ENCODE measurements at regions not wholly inside any gene's neighbourhood (a gene's known extent, or its start where the extent isn't known, plus 50 kb on each side); places are given as distances from the start of the nearest gene placed in this dataset.

GRCh38 chr1:106756752-106757151 is 299.7 kb upstream of the PRMT6 start:
- Mint-ChIP-seq H3K9me3 (peaks cover 14% of the 10 kb centered on the region), H3K4me3 (no peak overlapping the region), H3K4me1 (no peaks in the 10 kb centered on the region), H3K27ac (no peak overlapping the region), H3K27me3 (no peaks in the 10 kb centered on the region), H3K36me3 (ENCODE audit: low read depth) (no peaks in the 10 kb centered on the region)
- ATAC-seq (replicated peaks): no peak

- ATAC-seq (replicated peaks): no peak
- no peak overlapping the region for H3K27ac Mint-ChIP-seq
- peaks cover 5% of the 10 kb centered on the region for H3K9me3 Mint-ChIP-seq
- H3K36me3 Mint-ChIP-seq (ENCODE audit: low read depth): no peaks in the 10 kb centered on the region
- no peaks in the 10 kb centered on the region for H3K4me1 Mint-ChIP-seq
- no peak overlapping the region for H3K4me3 Mint-ChIP-seq
- no peaks in the 10 kb centered on the region for H3K27me3 Mint-ChIP-seq
These were observed 288.4 kb upstream of the PRMT6 start for GRCh38 chr1:106768077-106768476.

GRCh38 chr1:106768501-106768900 is 288.0 kb upstream of the PRMT6 start:
- Mint-ChIP-seq H3K9me3 (peaks cover 5% of the 10 kb centered on the region), H3K27ac (no peak overlapping the region), H3K36me3 (ENCODE audit: low read depth) (no peaks in the 10 kb centered on the region), H3K27me3 (no peaks in the 10 kb centered on the region), H3K4me3 (no peak overlapping the region), H3K4me1 (no peaks in the 10 kb centered on the region)
- no peak for ATAC-seq (replicated peaks)

GRCh38 chr1:106773206-106773605 is 283.3 kb upstream of the PRMT6 start:
- Mint-ChIP-seq H3K9me3 (peaks cover 22% of the 10 kb centered on the region), H3K27ac (no peak overlapping the region)
- ATAC-seq (replicated peaks): no peak

GRCh38 chr1:106780066-106780465 is 276.4 kb upstream of the PRMT6 start:
- peaks cover 21% of the 10 kb centered on the region for H3K9me3 Mint-ChIP-seq
- H3K4me3 Mint-ChIP-seq: no peak overlapping the region
- ATAC-seq (replicated peaks): no peak
- H3K27me3 Mint-ChIP-seq: no peaks in the 10 kb centered on the region
- H3K4me1 Mint-ChIP-seq: no peaks in the 10 kb centered on the region
- no peaks in the 10 kb centered on the region for H3K36me3 Mint-ChIP-seq (ENCODE audit: low read depth)
- no peak overlapping the region for H3K27ac Mint-ChIP-seq

More at GRCh38 chr1:106773206-106773605, 283.3 kb upstream of the PRMT6 start:
- no peaks in the 10 kb centered on the region for H3K27me3 Mint-ChIP-seq
- H3K4me3 Mint-ChIP-seq: no peak overlapping the region
- H3K36me3 Mint-ChIP-seq (ENCODE audit: low read depth): no peaks in the 10 kb centered on the region
- H3K4me1 Mint-ChIP-seq: no peaks in the 10 kb centered on the region

- H3K9me3 Mint-ChIP-seq: peaks cover 21% of the 10 kb centered on the region
- no peaks in the 10 kb centered on the region for H3K27me3 Mint-ChIP-seq
- H3K4me3 Mint-ChIP-seq: no peak overlapping the region
- H3K27ac Mint-ChIP-seq: no peak overlapping the region
- ATAC-seq (replicated peaks): no peak
- H3K4me1 Mint-ChIP-seq: no peaks in the 10 kb centered on the region
- no peaks in the 10 kb centered on the region for H3K36me3 Mint-ChIP-seq (ENCODE audit: low read depth)
These were observed 275.5 kb upstream of the PRMT6 start for GRCh38 chr1:106780806-106781569.

- ATAC-seq (replicated peaks): no peak
- H3K36me3 Mint-ChIP-seq (ENCODE audit: low read depth): no peaks in the 10 kb centered on the region
- no peaks in the 10 kb centered on the region for H3K4me1 Mint-ChIP-seq
- H3K9me3 Mint-ChIP-seq: peaks cover 14% of the 10 kb centered on the region
- no peaks in the 10 kb centered on the region for H3K27me3 Mint-ChIP-seq
- H3K27ac Mint-ChIP-seq: no peak overlapping the region
- H3K4me3 Mint-ChIP-seq: no peak overlapping the region
These were observed 271.3 kb upstream of the PRMT6 start for GRCh38 chr1:106785176-106785575.

GRCh38 chr1:106787520-106787919 is 269.0 kb upstream of the PRMT6 start:
- H3K27me3 Mint-ChIP-seq: no peaks in the 10 kb centered on the region
- H3K36me3 Mint-ChIP-seq (ENCODE audit: low read depth): no peaks in the 10 kb centered on the region
- H3K4me3 Mint-ChIP-seq: no peak overlapping the region
- no peak overlapping the region for H3K27ac Mint-ChIP-seq
- no peak for ATAC-seq (replicated peaks)
- no peaks in the 10 kb centered on the region for H3K4me1 Mint-ChIP-seq
- H3K9me3 Mint-ChIP-seq: peaks cover 7% of the 10 kb centered on the region

GRCh38 chr1:106789686-106790085 is 266.8 kb upstream of the PRMT6 start:
- H3K4me3 Mint-ChIP-seq: no peak overlapping the region
- no peaks in the 10 kb centered on the region for H3K27me3 Mint-ChIP-seq
- H3K9me3 Mint-ChIP-seq: peaks cover 7% of the 10 kb centered on the region
- no peaks in the 10 kb centered on the region for H3K4me1 Mint-ChIP-seq
- H3K27ac Mint-ChIP-seq: no peak overlapping the region
- H3K36me3 Mint-ChIP-seq (ENCODE audit: low read depth): no peaks in the 10 kb centered on the region
- no peak for ATAC-seq (replicated peaks)

GRCh38 chr1:106791041-106791440 is 265.4 kb upstream of the PRMT6 start:
- H3K9me3 Mint-ChIP-seq: peaks cover 7% of the 10 kb centered on the region
- H3K36me3 Mint-ChIP-seq (ENCODE audit: low read depth): no peaks in the 10 kb centered on the region
- H3K4me3 Mint-ChIP-seq: no peak overlapping the region
- no peaks in the 10 kb centered on the region for H3K4me1 Mint-ChIP-seq
- H3K27ac Mint-ChIP-seq: no peak overlapping the region
- no peaks in the 10 kb centered on the region for H3K27me3 Mint-ChIP-seq
- ATAC-seq (replicated peaks): no peak

GRCh38 chr1:106793651-106794050 is 262.8 kb upstream of the PRMT6 start:
- H3K27ac Mint-ChIP-seq: no peak overlapping the region
- H3K9me3 Mint-ChIP-seq: peaks cover 7% of the 10 kb centered on the region
- ATAC-seq (replicated peaks): no peak
- H3K36me3 Mint-ChIP-seq (ENCODE audit: low read depth): no peaks in the 10 kb centered on the region
- no peaks in the 10 kb centered on the region for H3K4me1 Mint-ChIP-seq
- H3K4me3 Mint-ChIP-seq: no peak overlapping the region
- no peaks in the 10 kb centered on the region for H3K27me3 Mint-ChIP-seq

- Mint-ChIP-seq H3K27me3 (no peaks in the 10 kb centered on the region), H3K27ac (no peak overlapping the region), H3K36me3 (ENCODE audit: low read depth) (no peaks in the 10 kb centered on the region), H3K4me1 (no peaks in the 10 kb centered on the region), H3K4me3 (no peak overlapping the region), H3K9me3 (no peaks in the 10 kb centered on the region)
- no peak for ATAC-seq (replicated peaks)
These were observed 257.5 kb upstream of the PRMT6 start for GRCh38 chr1:106798991-106799390.

- Mint-ChIP-seq H3K36me3 (ENCODE audit: low read depth) (no peaks in the 10 kb centered on the region), H3K4me1 (no peaks in the 10 kb centered on the region), H3K27ac (no peak overlapping the region), H3K9me3 (no peaks in the 10 kb centered on the region), H3K4me3 (no peak overlapping the region), H3K27me3 (no peaks in the 10 kb centered on the region)
- no peak for ATAC-seq (replicated peaks)
These were observed 254.3 kb upstream of the PRMT6 start for GRCh38 chr1:106802181-106802580.

- Mint-ChIP-seq H3K4me3 (no peak overlapping the region), H3K9me3 (peaks cover 4% of the 10 kb centered on the region), H3K27ac (no peak overlapping the region), H3K4me1 (no peaks in the 10 kb centered on the region), H3K36me3 (ENCODE audit: low read depth) (no peaks in the 10 kb centered on the region), H3K27me3 (no peaks in the 10 kb centered on the region)
- no peak for ATAC-seq (replicated peaks)
These were observed 242.1 kb upstream of the PRMT6 start for GRCh38 chr1:106814418-106814817.

GRCh38 chr1:106817575-106817974 is 238.9 kb upstream of the PRMT6 start:
- H3K27ac Mint-ChIP-seq: no peak overlapping the region
- ATAC-seq (replicated peaks): no peak

GRCh38 chr1:106831511-106831910 is 225.0 kb upstream of the PRMT6 start:
- H3K27me3 Mint-ChIP-seq: no peaks in the 10 kb centered on the region

More at GRCh38 chr1:106817575-106817974, 238.9 kb upstream of the PRMT6 start:
- no peaks in the 10 kb centered on the region for H3K36me3 Mint-ChIP-seq (ENCODE audit: low read depth)
- H3K4me3 Mint-ChIP-seq: no peak overlapping the region
- peaks cover 4% of the 10 kb centered on the region for H3K9me3 Mint-ChIP-seq
- H3K27me3 Mint-ChIP-seq: no peaks in the 10 kb centered on the region
- no peaks in the 10 kb centered on the region for H3K4me1 Mint-ChIP-seq

More at GRCh38 chr1:106831511-106831910, 225.0 kb upstream of the PRMT6 start:
- Mint-ChIP-seq H3K27ac (no peak overlapping the region), H3K4me1 (no peaks in the 10 kb centered on the region), H3K9me3 (peaks cover 8% of the 10 kb centered on the region), H3K4me3 (no peak overlapping the region), H3K36me3 (ENCODE audit: low read depth) (no peaks in the 10 kb centered on the region)
- ATAC-seq (replicated peaks): no peak

Measured in activated T-helper 17 cell treated with anti-CD3 and anti-CD28 coated beads, Interleukin-2, amount 50 U/mL, for 72 hours (primary cell).